ENCODE measurements at regions not wholly inside any gene's neighbourhood (a gene's known extent, or its start where the extent isn't known, plus 50 kb on each side); places are given as distances from the start of the nearest gene placed in this dataset.

DNA sequence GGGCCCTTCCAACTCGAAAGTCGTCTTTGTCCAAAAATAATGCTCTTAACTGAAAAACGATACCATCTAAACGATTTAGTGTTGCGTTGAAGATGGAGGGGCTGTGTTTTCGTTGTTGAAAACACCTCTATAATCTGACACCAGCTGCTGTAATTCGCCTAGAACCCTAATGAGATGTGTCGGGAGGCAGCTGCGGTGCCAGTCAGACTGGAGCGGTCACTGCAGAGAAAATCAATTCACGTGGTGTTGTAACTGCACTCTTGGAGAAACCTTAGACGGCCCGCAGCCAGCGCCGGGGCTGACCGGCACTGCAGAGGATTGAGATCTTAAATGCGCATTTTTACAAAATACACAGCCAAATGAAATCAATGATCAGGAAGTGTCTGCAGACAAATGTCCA, 339.1 kb downstream of the ZNF536 start:
- TF ChIP-seq, protein P1, sequence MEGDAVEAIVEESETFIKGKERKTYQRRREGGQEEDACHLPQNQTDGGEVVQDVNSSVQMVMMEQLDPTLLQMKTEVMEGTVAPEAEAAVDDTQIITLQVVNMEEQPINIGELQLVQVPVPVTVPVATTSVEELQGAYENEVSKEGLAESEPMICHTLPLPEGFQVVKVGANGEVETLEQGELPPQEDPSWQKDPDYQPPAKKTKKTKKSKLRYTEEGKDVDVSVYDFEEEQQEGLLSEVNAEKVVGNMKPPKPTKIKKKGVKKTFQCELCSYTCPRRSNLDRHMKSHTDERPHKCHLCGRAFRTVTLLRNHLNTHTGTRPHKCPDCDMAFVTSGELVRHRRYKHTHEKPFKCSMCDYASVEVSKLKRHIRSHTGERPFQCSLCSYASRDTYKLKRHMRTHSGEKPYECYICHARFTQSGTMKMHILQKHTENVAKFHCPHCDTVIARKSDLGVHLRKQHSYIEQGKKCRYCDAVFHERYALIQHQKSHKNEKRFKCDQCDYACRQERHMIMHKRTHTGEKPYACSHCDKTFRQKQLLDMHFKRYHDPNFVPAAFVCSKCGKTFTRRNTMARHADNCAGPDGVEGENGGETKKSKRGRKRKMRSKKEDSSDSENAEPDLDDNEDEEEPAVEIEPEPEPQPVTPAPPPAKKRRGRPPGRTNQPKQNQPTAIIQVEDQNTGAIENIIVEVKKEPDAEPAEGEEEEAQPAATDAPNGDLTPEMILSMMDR (IDR thresholded peaks at IDR 0.05; ENCODE audit: borderline replicate concordance): no peak
- intact Hi-C loops (cut with micrococcal nuclease): no loop called here

DNA sequence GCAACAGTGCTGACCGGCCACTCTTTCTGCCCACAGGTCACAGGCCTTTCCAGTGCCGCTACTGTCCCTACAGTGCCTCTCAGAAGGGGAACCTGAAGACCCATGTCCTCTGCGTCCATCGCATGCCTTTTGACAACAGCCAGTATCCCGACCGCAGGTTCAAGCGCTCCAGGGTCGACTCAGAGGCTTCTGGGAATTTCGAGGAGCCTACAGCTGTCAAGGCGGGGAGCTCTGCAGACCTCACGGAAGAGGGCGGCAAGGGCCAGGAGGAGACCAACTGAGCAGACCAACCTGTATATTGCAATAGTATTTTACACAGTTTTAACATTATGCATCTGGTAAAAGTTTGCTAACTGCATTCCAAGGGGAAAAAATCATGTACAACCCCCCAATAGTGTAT, 338.5 kb downstream of the ZNF536 start:
- TF ChIP-seq, protein P1 (IDR thresholded peaks at IDR 0.05; ENCODE audit: borderline replicate concordance): no peak
- H3K36me3 ChIP-seq: no peaks in the 10 kb centered on the region
- DNase-seq: no peak
- no peaks in the 10 kb centered on the region for H3K4me1 ChIP-seq
- no peak overlapping the region for H3K27ac ChIP-seq (replicated peaks)
- H3K4me3 ChIP-seq: no peak overlapping the region
- intact Hi-C loops (cut with micrococcal nuclease): no loop called here
- no peaks in the 10 kb centered on the region for H3K9me3 ChIP-seq (replicated peaks)
- H3K27me3 ChIP-seq (ENCODE audit: low read depth): peaks cover 35% of the 10 kb centered on the region

More for the DNA sequence above, 339.1 kb downstream of the ZNF536 start:
- Histone ChIP-seq H3K27me3 (ENCODE audit: low read depth) (peaks cover 35% of the 10 kb centered on the region), H3K27ac (replicated peaks) (no peak overlapping the region), H3K4me1 (no peaks in the 10 kb centered on the region), H3K4me3 (no peak overlapping the region), H3K36me3 (no peaks in the 10 kb centered on the region), H3K9me3 (replicated peaks) (no peaks in the 10 kb centered on the region)
- DNase-seq: no peak

DNA sequence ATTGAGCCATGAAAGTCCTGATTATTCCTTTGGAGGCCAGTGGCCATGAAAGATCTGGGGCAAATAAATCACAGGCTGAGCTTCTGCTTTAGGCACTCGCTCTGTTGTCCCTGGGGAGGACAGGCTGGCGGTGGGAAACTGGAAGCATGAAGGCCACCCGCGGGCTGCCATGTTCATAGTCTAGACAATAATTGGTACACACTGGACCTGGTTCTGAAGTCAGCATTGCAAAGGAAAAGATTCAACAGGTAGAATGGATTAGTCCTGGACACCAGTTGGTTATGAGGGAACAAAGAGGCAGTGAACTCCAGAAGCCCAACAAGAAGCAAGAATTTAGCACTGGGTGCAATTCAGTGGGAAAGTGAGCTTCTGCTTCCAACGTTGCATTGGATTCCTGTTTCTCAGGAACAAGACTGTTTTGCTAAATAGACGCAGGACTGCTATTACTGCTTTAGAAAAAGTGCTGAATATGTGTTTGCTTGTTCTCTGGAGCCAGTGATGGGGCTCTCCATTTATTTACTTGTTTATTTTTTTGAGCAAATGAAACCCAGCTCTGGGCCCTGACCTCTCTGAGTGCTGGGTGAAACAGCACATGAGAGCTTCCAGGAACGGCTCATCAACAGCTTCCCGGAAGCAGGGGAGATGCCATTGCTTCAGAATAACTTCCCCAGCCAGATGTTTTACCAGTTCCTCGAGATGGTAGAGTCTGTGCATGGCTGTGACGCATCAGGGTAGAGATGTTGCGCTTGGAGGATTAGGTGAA, 336.4 kb downstream of the ZNF536 start:
- Histone ChIP-seq H3K27me3 (ENCODE audit: low read depth) (peaks cover 38% of the 10 kb centered on the region), H3K36me3 (no peaks in the 10 kb centered on the region), H3K27ac (replicated peaks) (no peak overlapping the region), H3K4me3 (no peak overlapping the region), H3K9me3 (replicated peaks) (no peaks in the 10 kb centered on the region), H3K4me1 (no peaks in the 10 kb centered on the region)
- no peak for DNase-seq
- intact Hi-C loops (cut with micrococcal nuclease): no loop called here
- TF ChIP-seq, protein P1 (IDR thresholded peaks at IDR 0.05; ENCODE audit: borderline replicate concordance): no peak

DNA sequence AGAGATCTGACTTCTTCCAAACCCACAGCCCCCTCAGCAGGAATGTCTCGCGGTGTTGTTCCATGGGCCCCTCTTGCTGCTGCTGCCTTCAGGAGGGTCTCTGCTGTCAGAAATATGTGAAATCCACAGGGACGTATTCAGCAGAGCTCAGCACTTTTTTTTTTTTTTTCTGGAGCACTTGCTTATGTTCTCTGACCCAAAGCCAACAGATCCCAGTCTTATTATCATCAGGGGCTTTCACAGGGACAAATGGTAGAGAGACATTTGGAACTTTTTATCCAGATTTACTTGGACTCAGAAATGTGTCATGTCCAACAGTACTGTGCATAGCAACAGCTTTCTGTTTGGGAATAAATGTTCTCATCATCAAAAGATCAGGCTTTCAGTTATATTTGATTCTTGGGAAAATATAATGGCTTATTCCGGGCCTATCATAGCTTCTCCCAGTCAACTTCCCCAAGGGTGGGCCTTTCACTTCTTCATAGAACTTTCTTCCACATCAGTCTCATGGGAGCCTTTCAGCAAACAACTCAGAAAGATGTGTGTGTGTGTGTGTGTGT, 332.7 kb downstream of the ZNF536 start:
- intact Hi-C loops (cut with micrococcal nuclease): no loop called here
- TF ChIP-seq, protein P1 (IDR thresholded peaks at IDR 0.05; ENCODE audit: borderline replicate concordance): no peak
- H3K36me3 ChIP-seq: no peaks in the 10 kb centered on the region
- no peaks in the 10 kb centered on the region for H3K9me3 ChIP-seq (replicated peaks)
- H3K27ac ChIP-seq (replicated peaks): no peak overlapping the region
- no peaks in the 10 kb centered on the region for H3K4me1 ChIP-seq
- H3K4me3 ChIP-seq: no peak overlapping the region
- DNase-seq: no peak
- H3K27me3 ChIP-seq (ENCODE audit: low read depth): peaks cover 26% of the 10 kb centered on the region

DNA sequence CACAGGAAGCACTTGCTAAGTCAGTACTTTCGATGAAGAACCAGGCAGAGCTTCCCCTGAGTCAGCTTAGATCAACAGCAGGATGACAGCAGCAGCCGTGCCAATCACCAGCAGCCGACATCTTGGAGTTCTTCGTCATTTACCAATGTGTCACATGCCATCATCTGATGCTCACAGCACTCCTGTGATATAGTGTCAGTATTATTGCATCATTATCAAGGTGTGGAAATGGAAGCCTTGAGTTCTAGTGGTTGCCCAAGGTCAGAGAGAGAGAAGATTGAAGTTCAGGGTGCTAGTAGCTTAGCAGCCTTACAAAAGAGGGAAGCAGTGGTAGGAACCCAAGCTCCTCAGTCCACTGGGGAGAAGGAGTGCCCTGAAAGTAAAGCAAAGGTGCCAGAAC, 331.5 kb downstream of the ZNF536 start:
- DNase-seq: no peak

More for the DNA sequence above, 331.5 kb downstream of the ZNF536 start:
- Histone ChIP-seq H3K27ac (replicated peaks) (no peak overlapping the region), H3K27me3 (ENCODE audit: low read depth) (peaks cover 19% of the 10 kb centered on the region), H3K36me3 (no peaks in the 10 kb centered on the region), H3K4me3 (no peak overlapping the region), H3K9me3 (replicated peaks) (no peaks in the 10 kb centered on the region), H3K4me1 (no peaks in the 10 kb centered on the region)
- TF ChIP-seq, protein P1 (IDR thresholded peaks at IDR 0.05; ENCODE audit: borderline replicate concordance): no peak
- intact Hi-C loops (cut with micrococcal nuclease): no loop called here

Data from left ventricle myocardium inferior (tissue), 1 donor.